GM21360 (cell line): ENCODE measurements at regions not wholly inside any gene's neighbourhood (a gene's known extent, or its start where the extent isn't known, plus 50 kb on each side); places are given as distances from the start of the nearest gene placed in this dataset.

ENCODE experiments used
- ATAC-seq: cut with Tn5 transposase; IDR thresholded peaks from one replicate; pipeline ENCODE4 v1.9.1; 2021; ENCODE audit warnings: mild to moderate bottlenecking, moderate library complexity; ENCODE audit not compliant: unreplicated experiment

DNA sequence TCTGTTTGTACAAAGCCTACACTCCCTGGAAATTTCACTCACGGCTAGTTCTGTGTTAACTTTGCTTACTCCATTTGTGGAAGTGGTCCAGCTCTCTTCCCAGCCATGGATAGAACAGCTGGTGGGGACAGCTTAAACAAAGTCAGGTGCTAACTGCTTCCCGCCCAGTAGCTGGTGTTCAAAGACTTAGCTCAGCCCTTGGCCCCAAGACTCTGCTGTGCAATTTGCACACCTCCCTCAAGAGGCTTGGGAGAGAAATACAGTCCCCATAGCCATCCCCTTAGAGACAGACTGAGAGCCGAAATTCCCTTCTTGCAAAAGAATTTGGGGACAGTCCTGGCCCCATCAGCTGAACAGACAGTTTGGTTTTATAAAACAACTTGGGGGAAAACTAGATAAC is 73.8 kb upstream of the RAI14 start:
- no peak for ATAC-seq

DNA sequence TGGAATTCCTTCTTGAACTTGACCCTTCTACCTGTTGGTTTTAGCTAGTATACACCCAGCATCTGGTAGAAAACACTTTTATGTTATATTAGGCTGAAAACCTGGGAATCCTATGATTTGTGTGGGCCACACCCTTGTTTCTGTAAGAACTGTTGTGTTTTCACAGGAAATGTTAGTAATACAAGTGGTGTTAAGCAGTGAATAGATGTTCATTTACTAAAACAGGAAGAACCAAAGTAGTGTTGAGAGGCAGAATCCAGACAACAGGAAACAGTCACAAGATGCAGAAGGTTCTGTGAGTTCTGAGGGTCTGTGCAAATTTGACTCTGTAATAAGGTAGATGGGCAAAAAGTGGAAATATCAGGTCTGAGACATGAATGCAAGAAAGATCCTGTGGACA is 73.0 kb upstream of the RAI14 start:
- ATAC-seq = no peak

DNA sequence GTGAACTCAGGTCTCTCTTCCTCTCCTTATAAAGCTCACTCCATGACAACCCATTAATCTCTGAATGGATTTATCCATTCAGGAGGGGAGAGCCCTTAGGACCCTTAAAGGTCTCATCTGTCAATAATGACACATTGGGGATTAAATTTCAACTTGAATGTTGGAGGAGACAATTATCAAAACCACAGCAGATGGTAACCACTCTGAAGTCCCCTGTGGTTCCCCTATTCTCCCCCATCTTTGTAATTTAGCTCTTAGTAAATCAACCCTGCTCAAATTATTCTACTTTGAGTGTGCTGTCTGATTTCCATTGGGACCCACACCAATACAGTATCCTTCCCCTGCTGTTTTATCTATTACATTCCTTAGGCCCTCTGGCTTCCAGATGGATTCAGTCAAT is 72.0 kb upstream of the RAI14 start:
- no peak for ATAC-seq

DNA sequence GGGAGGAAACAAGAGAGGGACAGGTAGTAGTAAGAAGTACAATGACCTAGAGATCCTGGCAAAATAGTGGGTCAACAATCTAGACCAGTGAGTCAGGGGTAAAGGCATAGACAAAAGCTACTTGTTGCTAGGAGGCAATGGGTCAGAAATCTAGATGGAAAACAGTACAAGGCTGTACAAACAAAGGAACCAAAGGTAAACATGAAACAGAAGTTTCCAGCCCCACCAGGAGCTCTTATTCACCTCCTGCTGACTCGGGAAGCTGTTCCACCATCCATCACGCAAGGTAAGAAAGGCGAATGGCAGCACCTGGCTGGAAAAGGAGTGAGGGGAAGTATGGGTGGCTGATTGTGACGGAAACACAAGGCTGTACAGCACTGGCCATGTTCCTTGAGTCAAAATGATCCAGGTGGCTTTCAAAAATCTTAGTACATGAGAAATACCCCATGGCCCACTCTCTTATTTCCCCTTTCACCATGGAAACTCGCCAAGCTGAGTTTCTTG is 70.5 kb upstream of the RAI14 start:
- ATAC-seq = no peak

DNA sequence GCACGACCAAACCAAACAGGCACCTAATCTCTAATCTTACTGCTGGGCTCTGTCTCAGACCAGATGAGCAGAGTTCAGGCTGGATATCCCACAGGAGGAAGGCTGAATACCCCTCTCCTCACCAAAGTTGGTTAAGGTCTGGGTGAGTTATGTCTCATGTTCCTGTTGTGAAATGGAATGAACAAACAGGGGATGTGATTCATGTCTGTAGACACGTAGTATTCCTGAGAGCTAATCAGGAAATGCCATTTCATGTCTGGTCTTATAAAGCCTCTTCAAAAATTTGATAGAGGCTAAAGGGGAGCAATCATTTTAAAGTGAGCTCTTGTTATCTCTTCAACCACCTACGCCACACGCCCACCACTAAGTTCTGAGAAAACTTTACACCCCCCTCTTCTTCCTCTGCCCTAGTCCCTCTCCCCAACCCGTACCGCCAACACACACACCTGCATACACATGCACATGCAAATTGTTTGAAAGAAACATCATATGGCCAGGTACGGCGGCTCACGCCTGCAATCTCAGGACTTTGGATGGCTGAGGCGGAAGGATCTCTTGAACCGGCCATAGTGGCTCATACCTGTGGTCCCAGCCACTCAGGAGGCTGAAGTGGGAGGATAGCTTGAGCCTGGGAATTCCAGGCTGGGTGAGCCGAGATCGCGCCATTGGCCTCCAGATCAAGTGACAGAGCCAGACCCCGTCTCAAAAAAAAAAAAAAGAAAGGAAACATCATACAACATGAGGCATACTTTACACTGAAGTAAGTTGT is 69.8 kb upstream of the RAI14 start:
- no peak for ATAC-seq

DNA sequence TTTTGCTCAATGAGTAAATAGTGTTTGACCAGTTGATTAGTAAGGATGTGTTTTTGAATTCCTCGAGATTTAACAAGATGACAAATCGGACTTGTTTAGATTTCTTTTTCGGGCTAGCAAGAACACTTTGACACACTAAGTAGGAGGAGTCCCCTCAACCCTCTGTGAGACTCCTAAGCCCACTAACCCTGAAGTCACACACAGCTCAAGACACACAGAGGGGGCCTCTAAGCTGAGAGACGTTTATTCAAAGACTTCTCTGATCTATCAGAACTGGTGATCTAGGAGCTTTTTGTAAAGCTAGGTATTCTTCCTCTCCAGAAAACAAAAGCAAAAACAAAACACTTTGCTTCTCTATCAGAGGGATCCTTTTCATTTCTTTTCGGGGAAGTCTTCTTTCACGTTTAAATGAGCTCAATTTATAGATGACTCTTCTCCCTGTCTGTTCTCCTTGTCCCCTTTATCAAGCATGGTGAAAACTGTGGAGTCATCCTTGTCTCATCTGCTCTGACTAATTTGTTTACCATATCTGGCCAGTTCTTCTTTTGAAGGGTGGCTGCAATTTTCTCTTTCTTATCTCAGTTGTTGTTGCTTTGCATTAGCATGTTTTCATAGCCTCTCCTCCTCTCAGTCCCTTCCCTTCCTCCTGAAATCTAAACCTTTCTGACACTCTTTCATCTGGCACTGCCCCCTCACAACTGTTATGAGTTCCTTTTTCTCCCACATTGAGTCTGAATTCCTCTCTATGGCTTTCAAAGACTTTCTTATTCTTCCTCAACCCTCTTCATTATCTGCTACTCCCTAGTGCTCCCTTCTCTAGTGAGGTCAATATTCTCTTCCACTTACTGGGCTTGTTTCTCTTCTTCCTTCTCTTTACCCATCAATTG is 68.5 kb upstream of the RAI14 start:
- ATAC-seq = no peak

DNA sequence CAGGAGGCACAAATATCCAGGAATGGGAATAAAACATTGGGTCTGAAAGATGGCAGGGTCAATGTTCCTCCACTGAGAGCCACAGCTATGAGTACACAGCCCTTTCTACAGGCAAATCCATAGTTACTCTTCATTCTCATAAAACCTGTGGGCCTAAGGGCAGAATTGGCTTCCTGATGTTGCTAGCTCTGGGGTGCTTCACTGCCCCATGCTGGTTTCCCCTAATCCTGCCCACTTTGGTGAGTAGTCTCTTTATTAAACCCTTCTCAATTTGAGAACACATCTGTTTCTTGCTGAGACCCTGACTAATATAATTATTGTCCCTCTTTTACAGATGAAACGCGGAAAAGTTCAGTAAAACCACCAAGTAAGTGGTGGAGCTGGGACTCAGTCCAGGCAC is 66.3 kb upstream of the RAI14 start:
- no peak for ATAC-seq

DNA sequence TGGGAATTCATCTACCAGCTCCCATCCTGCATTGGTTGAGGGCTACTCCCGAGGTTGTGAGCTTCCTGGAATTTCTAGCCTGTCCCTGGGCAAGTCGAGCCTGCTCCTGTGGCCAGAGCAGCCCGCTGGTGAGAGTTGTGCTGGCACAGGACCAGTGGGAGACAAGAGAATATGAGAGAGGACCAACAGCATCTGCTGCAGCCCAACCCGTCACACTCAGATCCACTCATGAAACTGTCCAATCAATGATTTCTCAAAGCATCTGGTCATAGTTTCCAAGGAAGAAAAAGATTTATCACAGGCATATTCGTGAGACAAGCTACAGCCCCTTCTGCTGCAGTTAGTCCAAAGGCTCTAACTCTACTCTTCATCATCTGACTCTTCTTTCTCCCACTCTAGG is 64.4 kb upstream of the RAI14 start:
- ATAC-seq = no peak

DNA sequence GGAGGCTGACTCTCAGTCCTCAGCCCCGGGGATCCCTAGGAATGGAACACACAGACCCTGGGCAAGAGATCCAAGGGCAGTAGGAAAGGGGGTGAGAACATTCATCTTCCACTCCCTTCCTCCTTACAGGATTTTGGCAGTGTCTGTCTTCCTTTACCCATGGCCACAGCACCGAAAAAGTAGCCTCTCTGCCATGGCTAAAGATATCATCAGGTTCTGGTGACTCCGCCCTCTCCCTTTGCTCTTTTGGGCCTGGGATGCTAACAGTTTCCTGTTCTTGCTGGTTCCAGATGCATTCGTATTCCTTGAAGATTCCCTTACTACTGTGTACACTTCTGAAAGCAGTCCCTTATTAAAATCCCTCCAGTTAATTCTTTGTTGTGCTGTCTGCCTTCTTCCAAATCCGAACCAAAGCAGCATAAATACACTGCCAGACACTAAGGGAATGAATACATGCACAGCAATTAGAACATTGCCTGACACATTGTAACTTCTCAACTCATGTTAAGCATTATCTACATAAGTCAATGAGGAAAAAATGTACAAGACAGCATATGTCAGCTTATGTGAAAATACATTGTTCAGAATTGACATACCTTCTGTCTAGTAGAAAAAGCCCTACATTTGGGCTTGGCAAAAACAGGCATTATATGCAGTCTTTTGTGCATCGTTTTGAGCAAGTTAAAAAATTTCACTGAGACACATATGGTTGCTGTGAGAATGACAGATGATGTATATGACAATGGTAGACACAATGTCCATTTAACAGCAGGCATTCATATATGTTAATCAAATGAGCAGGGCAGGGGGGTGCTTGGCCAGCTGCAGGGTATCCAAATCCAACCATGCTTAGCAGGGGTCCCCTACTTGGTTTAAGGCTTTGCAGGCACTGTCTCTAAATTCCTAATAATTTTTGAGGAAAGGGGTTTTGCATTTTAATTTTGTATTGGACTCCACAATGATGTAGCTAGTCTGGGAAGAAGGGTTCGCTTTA is 58.8 kb upstream of the RAI14 start:
- no peak for ATAC-seq

DNA sequence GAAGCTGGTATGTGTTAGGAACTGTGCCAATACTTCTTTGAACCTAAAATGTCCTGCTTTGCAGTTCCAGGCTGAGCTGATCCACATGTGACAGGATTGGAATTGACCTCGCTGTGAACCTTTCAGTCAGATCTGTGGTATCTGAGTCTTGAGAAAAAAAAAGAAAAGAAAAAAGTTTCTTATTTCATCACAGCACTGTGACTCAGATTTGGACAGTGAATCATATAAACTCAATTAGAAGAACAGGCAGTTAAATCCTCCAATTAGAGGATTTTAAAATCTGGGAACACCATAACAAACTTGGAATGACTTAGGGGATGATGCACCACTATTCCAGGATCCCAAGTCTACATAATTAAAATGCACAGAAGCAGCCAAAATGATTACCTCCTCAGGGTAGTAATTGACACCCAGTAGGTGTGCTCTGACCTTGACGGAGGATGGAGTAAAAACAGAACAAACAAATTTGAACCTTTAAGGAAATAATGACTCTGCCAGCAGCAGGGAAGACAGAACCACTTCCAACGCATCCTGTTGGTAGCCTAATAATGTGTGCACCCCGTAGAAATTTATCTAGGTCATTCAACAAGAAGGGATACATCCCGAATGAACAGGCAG is 57.8 kb upstream of the RAI14 start:
- no peak for ATAC-seq

DNA sequence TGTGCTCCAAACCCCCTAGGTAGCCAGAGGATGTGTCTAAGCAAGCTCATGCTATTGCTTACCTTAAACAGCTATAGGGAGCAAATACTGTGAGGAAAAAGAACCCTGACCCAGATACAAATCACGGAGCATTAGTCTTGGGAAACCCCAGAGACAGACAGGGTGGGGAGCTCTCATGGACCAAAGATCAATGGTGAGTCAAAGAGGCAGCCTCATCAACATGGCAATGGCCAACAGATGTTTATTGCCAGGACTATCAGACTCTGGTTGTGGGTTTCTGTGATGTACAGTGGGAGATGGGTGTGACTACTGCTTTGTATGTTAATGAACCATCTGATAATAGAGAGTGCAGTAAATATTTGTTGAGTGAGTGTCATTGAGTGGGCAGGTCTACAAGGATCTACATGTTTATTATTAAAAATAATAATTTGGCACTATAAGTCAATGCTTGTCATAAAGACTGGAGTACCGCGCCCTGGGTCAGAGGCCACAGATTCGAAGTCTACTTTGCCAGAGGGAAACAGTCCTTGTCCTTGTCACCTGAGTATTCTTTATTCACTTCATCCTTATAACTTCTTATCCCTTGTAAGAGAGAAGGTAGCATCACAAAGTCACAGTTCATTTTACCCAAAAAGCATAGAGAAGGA is 56.5 kb upstream of the RAI14 start:
- ATAC-seq = no peak

DNA sequence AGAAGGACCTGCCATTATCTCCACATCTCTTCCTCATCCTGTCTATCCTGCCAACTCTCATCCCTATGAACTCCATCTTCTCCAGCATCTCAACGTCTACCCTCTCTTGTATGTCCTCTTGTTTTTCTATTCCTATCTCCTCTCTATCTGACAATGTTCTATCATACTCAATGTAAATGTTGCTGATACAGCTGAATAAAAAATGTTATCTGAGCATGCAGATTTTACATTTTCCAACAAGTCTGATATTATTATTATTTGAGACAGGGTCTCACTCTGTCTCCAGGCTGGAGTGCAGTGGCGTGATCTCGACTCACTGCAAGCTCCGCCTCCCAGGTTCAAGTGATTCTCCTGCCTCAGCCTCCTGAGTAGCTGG is 56.0 kb upstream of the RAI14 start:
- no peak for ATAC-seq

DNA sequence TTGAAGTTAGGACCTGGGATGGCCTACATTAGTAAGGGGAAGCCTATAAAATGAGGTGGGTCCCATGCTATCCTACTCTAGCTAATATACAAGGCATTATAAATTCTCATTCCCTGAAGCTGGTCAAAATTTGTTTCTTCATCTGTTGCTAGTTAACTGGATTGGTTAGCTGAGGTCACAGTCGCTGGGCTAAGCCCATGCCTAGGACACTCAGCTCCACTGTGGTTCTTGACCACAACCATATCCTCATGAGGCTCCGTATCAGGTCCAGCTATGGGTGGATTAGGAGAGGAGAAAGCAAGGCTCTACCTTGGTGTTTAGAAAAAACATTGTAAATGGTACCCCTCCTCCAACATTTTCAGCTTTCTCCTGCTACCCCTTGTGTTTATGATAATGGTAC is 52.8 kb upstream of the RAI14 start:
- no peak for ATAC-seq

DNA sequence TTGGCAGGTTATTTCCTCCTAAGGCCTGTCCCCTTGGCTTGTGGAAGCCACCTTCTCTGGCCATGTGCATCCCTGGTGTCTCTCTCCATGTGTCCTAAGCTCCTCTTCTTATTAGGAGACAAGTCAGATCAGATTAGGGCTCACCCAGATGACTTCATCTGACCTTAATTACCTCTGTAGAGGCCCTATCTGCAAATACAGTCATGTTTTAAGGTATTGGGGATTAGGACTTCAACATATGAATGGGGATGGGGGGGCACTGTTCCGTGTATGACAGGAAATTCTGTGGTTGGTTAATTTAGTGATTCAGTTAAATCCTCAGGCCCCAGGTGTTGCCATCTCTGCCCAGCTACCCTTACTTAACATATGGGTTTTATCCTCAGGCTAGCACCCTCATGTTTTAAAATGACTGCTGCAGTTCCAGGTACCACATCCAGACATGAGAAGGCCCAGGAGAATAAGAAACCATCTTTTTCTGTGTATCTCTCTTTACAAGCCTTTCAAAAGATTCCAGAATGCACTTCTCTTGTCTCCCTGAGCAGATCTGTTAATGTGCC is 51.9 kb upstream of the RAI14 start:
- ATAC-seq = no peak

DNA sequence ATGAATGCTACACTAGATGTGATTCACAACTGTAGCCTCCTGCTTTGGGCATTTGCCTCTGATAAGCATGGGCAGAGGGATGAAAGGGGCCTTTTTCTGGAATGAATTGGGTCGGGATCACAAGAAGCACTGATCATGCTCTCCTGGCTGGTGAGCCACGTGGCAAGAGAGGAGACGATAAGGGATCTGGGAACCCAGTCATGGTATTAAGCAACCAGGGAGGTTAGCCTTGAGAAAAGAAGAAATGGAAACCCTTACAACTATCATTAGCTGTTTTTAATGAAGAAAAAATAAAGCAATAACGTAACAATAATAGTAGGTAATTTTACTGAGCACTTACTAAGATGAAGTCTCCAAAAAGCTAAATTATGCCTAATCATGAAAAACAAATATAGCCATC is 50.0 kb upstream of the RAI14 start:
- no peak for ATAC-seq
